Epithelial cell of prostate (primary cell): ENCODE measurements at regions not wholly inside any gene's neighbourhood (a gene's known extent, or its start where the extent isn't known, plus 50 kb on each side); places are given as distances from the start of the nearest gene placed in this dataset.
A peak's percentile ranks its signal among the peaks of the same experiment; 100 is the strongest.

ENCODE experiments used
- DNase-seq: peaks from one replicate; pipeline ENCODE4 v3.0.0-alpha.2; 2011; ENCODE audit warnings: low read depth, low spot score
- H3K27ac ChIP-seq: fragments of 450-650 bp; 2 replicates; pipeline ENCODE4 v1.5.1; 2017; ENCODE audit warnings: mild to moderate bottlenecking

DNA sequence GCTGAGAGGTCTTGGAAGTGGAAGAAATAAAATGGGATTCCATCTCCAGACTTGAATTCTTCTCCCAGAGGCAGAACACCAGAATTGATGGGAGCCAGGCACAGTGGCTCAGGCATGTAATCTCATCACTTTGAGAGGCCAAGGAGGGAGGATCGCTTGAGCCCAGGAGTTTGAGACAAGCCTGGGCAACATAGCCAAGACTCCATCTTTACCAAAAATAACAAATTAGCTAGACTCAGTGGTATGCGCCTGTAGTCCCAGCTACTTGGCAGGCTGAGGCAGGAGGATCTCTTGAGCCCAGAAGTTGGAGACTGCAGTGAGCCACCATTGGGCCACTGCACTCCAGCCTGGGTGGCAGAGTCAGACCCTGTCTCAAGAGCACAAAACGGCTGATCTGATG is 144.3 kb downstream of the C1D start:
- no peak for DNase-seq
- peak overlapping the region; percentile 94 for H3K27ac ChIP-seq

DNA sequence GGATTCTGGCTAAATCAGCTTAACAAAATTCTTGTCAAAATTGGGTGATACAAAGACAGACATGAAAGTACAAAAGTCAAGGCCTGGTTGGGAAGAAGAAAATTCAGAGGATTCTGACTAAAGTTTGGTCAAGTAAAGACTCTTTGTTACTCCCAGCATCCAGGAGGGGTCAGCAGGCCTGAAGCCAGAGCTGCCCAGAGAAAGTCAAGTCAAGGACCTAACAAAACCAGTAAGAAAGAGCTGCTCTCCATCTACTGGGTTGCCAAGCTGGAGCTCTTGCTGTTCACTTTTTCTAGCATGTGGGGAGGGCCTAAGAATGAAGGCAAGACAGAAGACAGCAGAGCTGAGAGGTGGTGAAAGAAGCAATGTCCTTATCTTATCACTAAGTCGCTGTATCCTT is 143.3 kb downstream of the C1D start:
- no peak for DNase-seq
- no peak overlapping the region for H3K27ac ChIP-seq

GRCh38 chr2:67922080-67922785 is 140.6 kb downstream of the C1D start:
- no peak overlapping the region for H3K27ac ChIP-seq
- DNase-seq: no peak

GRCh38 chr2:67923696-67924095 is 139.1 kb downstream of the C1D start:
- no peak overlapping the region for H3K27ac ChIP-seq
- DNase-seq: no peak

- H3K27ac ChIP-seq: no peak overlapping the region
- no peak for DNase-seq
These were observed 135.3 kb downstream of the C1D start for GRCh38 chr2:67927501-67927900.

GRCh38 chr2:67930156-67930555 is 132.6 kb downstream of the C1D start:
- DNase-seq: no peak
- no peak overlapping the region for H3K27ac ChIP-seq

DNA sequence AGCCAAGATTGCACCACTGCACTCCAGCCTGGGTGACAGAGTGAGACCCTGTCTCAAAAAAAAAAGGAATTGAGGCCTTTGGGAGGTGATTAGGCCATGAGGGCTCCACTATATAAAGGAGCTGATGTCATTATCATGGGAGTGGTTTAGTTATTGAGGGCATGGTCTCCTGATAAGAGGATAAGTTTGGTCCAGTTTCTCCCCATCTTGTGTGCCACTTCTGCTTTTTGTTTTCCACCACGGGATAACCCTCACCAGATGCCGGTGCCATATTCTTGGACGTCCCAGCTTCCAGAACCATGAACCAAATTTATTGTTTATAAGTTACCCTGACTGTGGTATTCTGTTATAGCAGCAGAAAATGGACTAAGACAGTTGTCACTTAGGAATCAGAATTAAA is 125.8 kb downstream of the C1D start:
- DNase-seq: no peak
- no peak overlapping the region for H3K27ac ChIP-seq

GRCh38 chr2:67938053-67938452 is 124.8 kb downstream of the C1D start:
- DNase-seq: no peak
- H3K27ac ChIP-seq: no peak overlapping the region

GRCh38 chr2:67945056-67945455 is 117.7 kb downstream of the C1D start:
- no peak for DNase-seq

GRCh38 chr2:67945940-67946339 is 116.9 kb downstream of the C1D start:
- no peak overlapping the region for H3K27ac ChIP-seq
- DNase-seq: no peak

More at GRCh38 chr2:67945056-67945455, 117.7 kb downstream of the C1D start:
- no peak overlapping the region for H3K27ac ChIP-seq

DNA sequence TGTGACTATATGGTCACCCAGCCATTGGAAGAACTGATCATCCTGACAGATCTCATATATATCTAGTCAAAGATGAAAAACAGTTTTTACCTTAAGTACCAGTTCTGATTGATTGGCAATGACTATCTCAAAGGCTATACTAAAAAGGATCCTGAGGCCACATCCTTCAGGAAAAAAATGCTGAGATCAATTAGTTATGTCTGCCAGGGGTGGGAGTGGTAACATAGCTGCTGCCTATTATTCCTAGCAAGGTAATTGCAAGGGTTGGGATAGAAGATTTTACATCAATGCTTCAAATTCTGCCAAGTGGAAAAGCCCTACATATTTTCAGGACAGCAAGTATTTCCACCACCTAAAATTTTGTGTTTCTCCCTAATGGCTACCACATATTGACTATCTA is 114.7 kb downstream of the C1D start:
- no peak for DNase-seq
- H3K27ac ChIP-seq: no peak overlapping the region

- H3K27ac ChIP-seq: no peak overlapping the region
- DNase-seq: no peak
These were observed 114.3 kb downstream of the C1D start for GRCh38 chr2:67948506-67948905.

DNA sequence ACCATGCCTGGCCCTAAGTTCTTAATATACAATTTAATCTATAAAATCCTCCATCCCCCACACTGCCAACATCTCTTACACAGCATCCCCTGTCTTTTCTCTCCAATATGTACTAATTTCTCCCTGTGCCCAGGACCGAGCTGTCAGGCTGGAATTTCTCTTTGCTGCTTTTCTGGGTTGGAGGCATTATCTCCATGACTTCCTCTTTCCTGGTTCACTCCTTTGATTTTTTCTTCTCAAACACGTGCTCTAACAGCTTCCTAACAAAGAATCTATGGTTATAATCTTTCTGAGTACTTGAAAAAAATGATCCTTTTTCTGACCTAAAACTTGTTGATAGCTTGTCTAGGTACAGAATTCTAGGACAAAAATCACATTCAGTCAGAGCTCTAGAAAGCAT is 112.8 kb downstream of the C1D start:
- no peak for DNase-seq
- H3K27ac ChIP-seq: no peak overlapping the region

- DNase-seq: no peak
These were observed 111.9 kb downstream of the C1D start for GRCh38 chr2:67950919-67951318.

GRCh38 chr2:67952066-67952465 is 110.7 kb downstream of the C1D start:
- no peak for DNase-seq
- no peak overlapping the region for H3K27ac ChIP-seq

More at GRCh38 chr2:67950919-67951318, 111.9 kb downstream of the C1D start:
- H3K27ac ChIP-seq: no peak overlapping the region

- no peak overlapping the region for H3K27ac ChIP-seq
- DNase-seq: peak; percentile 34
These were observed 108.6 kb downstream of the C1D start for GRCh38 chr2:67954093-67954748.

- no peak overlapping the region for H3K27ac ChIP-seq
These were observed 106.8 kb downstream of the C1D start for GRCh38 chr2:67955748-67956603.

GRCh38 chr2:67965246-67965645 is 97.6 kb downstream of the C1D start:
- H3K27ac ChIP-seq: peak overlapping the region; percentile 62
- DNase-seq: peak; percentile 73

More at GRCh38 chr2:67955748-67956603, 106.8 kb downstream of the C1D start:
- no peak for DNase-seq

GRCh38 chr2:67970071-67970470 is 92.7 kb downstream of the C1D start:
- DNase-seq: no peak
- no peak overlapping the region for H3K27ac ChIP-seq

DNA sequence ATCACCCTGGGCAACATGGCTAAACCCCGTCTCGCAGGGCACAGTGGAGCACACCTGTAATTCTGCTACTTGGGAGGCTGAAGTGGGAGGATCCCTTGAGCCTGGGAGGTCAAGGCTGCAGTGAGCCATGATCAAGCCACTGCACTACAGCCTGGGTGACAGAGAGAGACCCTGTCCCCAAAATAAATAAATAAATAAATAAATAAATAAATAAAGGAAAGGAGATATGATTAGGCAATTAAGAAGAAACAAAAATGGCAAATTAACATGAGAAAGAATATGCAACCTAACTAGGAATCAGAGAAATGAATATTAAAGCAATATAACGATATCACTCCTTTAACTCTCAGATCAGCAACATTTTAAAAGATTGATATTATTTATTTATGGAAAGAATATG is 92.3 kb downstream of the C1D start:
- no peak for DNase-seq
- no peak overlapping the region for H3K27ac ChIP-seq
